Fibroblast of villous mesenchyme (primary cell): ENCODE measurements at regions not wholly inside any gene's neighbourhood (a gene's known extent, or its start where the extent isn't known, plus 50 kb on each side); places are given as distances from the start of the nearest gene placed in this dataset.

ENCODE experiments used
- DNase-seq: peaks from one replicate; pipeline ENCODE4 v3.0.0-alpha.2; 2010; ENCODE audit warnings: low read depth
- H3K4me3 ChIP-seq: 2 replicates; pipeline ENCODE4 v1.5.1; 2011; ENCODE audit warnings: low read depth, mild to moderate bottlenecking, low read length
- TF ChIP-seq, protein P1 (sequence below): IDR thresholded peaks from 2 replicates; pipeline ENCODE4 v1.5.1; 2012; ENCODE audit warnings: low read depth, mild to moderate bottlenecking, low read length; ENCODE audit not compliant: insufficient read depth

DNA sequence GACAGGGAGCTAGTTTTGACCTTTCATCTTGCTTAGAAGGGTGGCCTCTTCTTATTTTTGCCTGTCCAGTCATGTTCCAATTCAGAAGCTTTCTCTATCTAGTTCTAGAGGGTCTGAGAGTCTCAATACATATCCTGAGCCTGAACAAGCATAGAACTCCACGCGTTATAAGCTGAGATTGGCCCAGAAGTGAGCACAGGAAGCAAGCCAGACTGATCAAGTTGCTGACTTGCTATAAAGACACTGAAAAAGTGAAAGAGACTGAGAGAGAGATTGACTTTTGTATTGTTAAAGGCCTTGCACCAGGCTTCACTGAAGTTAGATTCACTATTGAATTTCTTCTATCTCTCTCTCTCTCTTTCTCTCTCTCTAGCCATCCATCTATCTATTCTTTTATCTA lies 142.7 kb upstream of the DOCK10 start:
- no peak for DNase-seq
- no peak overlapping the region for H3K4me3 ChIP-seq
- TF ChIP-seq, protein P1, sequence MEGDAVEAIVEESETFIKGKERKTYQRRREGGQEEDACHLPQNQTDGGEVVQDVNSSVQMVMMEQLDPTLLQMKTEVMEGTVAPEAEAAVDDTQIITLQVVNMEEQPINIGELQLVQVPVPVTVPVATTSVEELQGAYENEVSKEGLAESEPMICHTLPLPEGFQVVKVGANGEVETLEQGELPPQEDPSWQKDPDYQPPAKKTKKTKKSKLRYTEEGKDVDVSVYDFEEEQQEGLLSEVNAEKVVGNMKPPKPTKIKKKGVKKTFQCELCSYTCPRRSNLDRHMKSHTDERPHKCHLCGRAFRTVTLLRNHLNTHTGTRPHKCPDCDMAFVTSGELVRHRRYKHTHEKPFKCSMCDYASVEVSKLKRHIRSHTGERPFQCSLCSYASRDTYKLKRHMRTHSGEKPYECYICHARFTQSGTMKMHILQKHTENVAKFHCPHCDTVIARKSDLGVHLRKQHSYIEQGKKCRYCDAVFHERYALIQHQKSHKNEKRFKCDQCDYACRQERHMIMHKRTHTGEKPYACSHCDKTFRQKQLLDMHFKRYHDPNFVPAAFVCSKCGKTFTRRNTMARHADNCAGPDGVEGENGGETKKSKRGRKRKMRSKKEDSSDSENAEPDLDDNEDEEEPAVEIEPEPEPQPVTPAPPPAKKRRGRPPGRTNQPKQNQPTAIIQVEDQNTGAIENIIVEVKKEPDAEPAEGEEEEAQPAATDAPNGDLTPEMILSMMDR: no peak

DNA sequence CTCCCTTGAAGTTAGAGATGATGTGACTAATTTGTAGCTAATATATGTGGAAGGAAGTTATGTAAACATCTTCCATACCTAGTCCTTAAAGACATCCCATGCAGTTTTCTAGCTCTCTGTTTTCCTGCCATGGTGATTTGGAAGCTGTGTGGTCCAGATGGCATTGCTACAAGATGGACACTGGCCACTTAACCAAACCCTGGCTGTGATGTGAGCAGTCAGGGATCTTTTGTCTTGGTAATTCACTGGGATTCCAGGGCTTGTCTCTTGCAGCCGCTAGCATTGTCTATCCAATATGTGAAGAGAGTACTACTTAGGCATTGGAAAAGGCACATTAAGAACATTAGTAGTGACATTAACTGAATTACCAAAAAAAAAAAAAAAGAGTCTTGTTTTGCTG lies 139.9 kb upstream of the DOCK10 start:
- H3K4me3 ChIP-seq: no peak overlapping the region
- TF ChIP-seq, protein P1: no peak
- no peak for DNase-seq

DNA sequence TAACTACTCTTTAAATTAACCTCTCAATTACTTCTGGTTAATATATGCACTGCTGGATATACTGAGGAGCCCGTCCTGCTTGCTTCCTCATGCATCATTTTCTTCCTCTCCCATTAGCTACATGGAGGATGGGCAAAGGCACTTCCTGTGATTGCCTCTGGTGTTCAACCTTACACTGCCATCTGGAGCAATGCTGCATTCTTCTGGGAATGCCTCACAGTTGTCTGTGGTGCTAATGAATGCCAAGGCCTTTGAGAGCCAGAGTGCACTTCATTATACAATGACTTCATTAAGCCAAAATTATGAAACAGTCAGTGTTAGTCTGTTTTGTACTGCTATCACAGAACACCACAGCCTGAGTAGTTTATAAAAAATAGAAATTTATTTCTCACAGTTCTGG lies 134.8 kb upstream of the DOCK10 start:
- DNase-seq: peak; percentile 11
- TF ChIP-seq, protein P1: no peak
- H3K4me3 ChIP-seq: no peak overlapping the region

DNA sequence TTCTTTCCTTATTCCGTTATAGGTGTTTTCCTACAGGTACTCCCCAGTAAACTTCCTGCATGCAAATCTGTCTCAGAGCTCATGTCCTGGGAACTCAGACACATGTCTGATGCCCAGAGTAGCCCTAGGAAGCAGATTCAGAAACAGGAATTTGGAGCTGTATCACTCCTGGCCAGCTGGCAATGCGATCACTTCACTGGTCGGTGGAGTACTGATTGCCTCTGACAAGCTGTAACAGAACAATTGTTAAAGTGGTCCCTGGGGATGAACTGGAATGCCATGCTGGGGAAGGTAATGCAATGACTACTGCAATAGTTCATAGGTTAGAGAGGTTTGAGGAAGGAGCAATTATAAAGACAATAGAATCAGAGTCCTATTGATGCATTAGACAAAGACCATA lies 131.6 kb upstream of the DOCK10 start:
- TF ChIP-seq, protein P1: no peak
- DNase-seq: no peak
- H3K4me3 ChIP-seq: no peak overlapping the region

DNA sequence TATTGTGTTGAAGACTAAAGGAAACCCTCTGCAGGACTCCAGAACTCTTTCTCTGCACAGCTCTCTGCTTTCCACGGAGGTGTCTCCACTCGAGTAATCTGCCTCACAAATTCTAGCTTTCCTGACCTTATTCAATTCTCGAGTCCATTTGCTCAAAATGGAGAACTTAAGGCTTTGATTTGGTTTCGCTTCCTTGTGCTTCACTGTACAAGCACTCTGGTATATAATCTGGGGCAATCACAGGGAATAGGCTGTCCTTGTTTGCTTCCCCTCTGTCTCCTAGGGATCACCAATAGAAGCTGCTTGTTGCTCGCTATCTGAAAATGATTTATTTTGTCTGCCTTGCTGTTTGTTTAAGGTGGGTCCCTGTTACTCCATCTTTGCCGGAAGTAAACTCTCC lies 129.1 kb upstream of the DOCK10 start:
- no peak overlapping the region for H3K4me3 ChIP-seq
- TF ChIP-seq, protein P1: no peak
- no peak for DNase-seq

DNA sequence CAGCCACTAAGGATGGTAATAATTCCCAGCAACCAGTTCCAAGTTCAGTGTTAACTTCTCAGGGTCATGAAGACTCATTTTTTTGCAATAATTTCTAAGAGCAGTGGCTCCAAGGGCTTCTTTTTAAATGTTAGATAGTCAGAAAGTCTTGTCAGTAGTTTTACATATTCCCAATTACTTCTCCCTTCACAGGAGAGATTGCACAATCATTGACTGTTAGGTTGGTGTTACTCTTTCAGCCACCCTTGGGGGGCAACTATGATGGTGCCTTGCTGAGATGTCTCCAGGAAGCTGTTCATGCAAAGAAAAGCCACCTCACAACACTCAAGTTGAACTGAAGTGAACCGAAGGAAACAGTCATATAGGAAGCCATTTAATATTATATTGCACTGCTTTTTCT lies 127.9 kb upstream of the DOCK10 start:
- TF ChIP-seq, protein P1: no peak
- H3K4me3 ChIP-seq: no peak overlapping the region
- DNase-seq: no peak

DNA sequence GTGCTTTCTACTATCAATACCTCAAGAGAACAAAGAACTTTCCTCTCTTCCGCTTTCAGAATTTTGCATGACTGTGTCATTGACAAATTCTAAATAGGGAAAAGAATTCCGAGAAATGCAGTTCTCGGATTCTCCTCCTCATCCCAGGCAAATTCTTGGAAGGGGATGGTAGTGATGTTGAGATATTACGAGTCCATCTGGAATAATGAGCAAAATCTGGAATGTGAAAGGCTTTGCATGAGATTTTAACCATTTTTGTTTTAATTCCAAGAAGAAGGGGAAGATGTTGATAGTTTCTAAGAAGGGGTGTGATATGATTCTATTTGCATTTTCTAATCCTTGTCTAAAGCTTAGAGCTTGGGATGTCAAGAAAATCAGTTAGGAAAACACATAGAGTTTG lies 127.1 kb upstream of the DOCK10 start:
- TF ChIP-seq, protein P1: no peak
- H3K4me3 ChIP-seq: no peak overlapping the region
- DNase-seq: no peak
